GM06990 (cell line): ENCODE measurements at regions not wholly inside any gene's neighbourhood (a gene's known extent, or its start where the extent isn't known, plus 50 kb on each side); places are given as distances from the start of the nearest gene placed in this dataset.

ENCODE experiments used
- DNase-seq: peaks from one replicate; pipeline ENCODE4 v3.0.0-alpha.2; 2011; ENCODE audit not compliant: insufficient read length; ENCODE audit errors: extremely low read depth
- H3K27me3 ChIP-seq: replicated peaks from 2 replicates; pipeline ENCODE4 v1.6.0; 2011; ENCODE audit warnings: low read length; ENCODE audit not compliant: control insufficient read depth, insufficient read depth
- H3K36me3 ChIP-seq: 2 replicates; pipeline ENCODE4 v1.5.1; 2011; ENCODE audit warnings: low read length; ENCODE audit not compliant: control insufficient read depth, insufficient read depth
- H3K4me3 ChIP-seq: replicated peaks from 2 replicates; pipeline ENCODE4 v1.5.1; 2011; ENCODE audit warnings: low read depth, mild to moderate bottlenecking, control low read depth, low read length
- TF ChIP-seq, protein P1 (sequence below): IDR thresholded peaks from 2 replicates; pipeline ENCODE4 v1.5.1; 2011; ENCODE audit warnings: low read length, control low read depth, mild to moderate bottlenecking, inconsistent platforms; ENCODE audit not compliant: insufficient read depth, poor library complexity, severe bottlenecking

DNA sequence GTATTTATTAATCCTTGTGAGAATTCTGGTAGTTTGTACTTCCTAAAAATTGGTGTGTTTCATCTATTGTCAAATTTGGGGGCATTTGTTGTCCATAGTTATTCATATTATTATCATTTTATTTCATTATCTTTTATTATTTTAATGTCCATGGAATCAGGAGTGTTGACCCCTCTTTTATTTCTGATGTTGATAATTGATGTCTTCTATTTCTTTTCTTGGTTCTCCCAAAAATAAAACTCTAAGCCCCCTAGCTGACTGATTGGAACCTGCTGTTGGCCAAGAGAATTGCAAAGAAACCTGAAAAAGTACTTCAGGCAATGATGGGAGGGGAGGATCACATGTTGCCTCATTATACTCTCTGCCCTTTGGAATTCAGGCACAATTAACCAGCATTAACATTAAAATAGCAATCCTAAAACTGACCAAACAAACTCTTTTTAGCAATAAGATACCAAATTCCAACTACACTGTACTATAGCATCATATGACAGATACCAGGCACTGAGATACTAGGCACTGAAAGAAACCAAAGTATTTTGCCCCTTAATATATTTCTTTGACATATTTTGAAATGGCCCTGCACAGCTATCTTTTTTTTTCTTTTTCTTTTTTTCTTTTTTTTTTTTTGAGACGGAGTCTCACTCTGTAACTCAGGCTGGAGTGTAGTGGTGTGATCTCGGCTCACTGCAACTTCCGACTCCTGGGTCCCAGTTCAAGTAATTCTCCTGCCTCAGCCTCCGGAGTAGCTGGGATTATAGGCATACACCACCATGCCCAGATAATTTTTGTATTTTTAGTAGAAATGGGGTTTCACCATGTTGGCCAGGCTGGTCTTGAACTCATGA, 1097.2 kb upstream of the CNTNAP5 start:
- no peaks in the 10 kb centered on the region for H3K36me3 ChIP-seq
- DNase-seq, result no peak
- H3K27me3 ChIP-seq, result no peaks in the 10 kb centered on the region
- no peak overlapping the region for H3K4me3 ChIP-seq
- TF ChIP-seq, protein P1, sequence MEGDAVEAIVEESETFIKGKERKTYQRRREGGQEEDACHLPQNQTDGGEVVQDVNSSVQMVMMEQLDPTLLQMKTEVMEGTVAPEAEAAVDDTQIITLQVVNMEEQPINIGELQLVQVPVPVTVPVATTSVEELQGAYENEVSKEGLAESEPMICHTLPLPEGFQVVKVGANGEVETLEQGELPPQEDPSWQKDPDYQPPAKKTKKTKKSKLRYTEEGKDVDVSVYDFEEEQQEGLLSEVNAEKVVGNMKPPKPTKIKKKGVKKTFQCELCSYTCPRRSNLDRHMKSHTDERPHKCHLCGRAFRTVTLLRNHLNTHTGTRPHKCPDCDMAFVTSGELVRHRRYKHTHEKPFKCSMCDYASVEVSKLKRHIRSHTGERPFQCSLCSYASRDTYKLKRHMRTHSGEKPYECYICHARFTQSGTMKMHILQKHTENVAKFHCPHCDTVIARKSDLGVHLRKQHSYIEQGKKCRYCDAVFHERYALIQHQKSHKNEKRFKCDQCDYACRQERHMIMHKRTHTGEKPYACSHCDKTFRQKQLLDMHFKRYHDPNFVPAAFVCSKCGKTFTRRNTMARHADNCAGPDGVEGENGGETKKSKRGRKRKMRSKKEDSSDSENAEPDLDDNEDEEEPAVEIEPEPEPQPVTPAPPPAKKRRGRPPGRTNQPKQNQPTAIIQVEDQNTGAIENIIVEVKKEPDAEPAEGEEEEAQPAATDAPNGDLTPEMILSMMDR, result no peak

DNA sequence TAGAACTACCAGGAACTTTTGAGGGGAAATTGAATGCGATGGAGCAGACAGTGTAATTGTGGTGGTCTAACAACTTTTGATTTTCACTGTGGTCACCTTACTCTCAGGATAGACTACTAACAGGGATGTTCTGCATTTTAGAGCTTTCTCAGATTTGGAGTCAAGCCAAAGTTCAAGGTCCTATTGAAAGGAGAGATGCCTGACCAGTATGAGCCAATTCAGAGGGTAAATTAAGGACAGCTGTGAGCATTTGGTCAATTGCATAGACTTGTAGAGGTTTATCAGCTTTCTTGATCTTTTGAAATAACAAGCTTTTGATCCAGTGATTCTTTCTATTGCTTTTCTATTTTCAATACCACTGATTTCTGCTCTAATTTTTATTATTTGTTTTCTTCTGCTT, 1095.7 kb upstream of the CNTNAP5 start:
- no peak for DNase-seq
- TF ChIP-seq, protein P1, result no peak
- Histone ChIP-seq H3K36me3 (no peaks in the 10 kb centered on the region), H3K27me3 (no peaks in the 10 kb centered on the region), H3K4me3 (no peak overlapping the region)

DNA sequence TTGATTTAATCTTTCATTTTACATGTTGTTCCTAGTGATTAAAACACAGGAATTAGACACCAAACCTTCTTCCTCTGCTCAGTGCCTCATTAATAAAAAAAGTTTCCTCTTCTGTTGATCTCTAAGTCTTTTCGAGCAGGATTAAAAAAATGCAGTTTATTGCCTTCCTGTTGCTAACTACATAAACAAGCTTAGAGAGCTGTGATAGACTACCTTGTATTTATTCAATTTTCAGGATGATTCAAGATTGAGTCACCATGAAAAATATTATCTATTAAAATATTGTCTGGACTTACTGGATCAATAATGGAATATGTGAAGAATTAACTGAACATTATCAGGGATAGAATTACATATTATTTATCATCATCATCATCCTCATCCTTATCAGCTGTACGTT, 1089.6 kb upstream of the CNTNAP5 start:
- Histone ChIP-seq H3K4me3 (no peak overlapping the region), H3K36me3 (no peaks in the 10 kb centered on the region), H3K27me3 (no peaks in the 10 kb centered on the region)
- TF ChIP-seq, protein P1, result no peak
- DNase-seq, result no peak

DNA sequence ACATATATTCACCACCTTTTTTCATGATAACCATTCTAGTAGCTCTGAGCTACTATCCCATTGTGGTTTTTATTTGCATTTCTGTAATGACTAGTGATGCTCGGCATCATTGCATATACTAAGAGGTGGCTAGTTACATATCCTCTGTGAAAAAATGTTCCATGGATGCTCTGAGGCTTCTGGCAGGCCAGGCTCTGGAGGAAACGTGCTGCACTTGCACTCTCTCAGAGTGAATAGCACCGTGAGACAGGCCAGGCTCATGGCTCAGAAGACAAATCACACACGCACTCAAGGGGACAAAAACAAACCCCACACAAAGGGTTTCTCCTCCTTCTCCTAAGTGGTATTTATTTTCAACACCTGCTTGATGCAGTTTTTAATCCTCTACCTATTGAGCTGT, 1085.3 kb upstream of the CNTNAP5 start:
- TF ChIP-seq, protein P1, result no peak
- DNase-seq, result no peak
- Histone ChIP-seq H3K4me3 (no peak overlapping the region), H3K27me3 (no peaks in the 10 kb centered on the region), H3K36me3 (no peaks in the 10 kb centered on the region)

DNA sequence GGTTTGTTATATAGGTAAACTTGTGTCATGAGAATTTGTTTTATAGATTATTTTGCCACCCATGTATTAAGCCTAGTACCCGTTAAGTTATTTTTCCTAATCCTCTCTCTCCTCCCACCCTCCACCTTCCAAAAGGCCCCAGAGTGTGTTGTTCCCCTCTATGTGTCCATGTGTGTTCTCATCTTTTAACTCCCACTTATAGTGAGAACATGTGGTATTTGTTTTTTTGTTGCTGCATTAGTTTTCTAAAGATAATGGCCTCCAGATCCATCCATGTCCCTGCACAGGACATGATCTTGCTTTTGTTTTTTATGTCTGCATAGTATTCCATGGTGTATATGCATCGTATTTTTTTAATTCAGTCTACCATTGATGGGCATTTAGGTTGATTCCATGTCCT, 1075.6 kb upstream of the CNTNAP5 start:
- Histone ChIP-seq H3K36me3 (no peaks in the 10 kb centered on the region), H3K4me3 (no peak overlapping the region), H3K27me3 (no peaks in the 10 kb centered on the region)
- no peak for DNase-seq
- TF ChIP-seq, protein P1, result no peak
